Stimulated activated naive B cell treated with anti-CD40 and anti-IgM and Interleukin-4, amounts not matched to agents 10 μg/mL and 1 μg/mL and 100 μg/mL, for 72 hours (primary cell): ENCODE measurements at regions not wholly inside any gene's neighbourhood (a gene's known extent, or its start where the extent isn't known, plus 50 kb on each side); places are given as distances from the start of the nearest gene placed in this dataset.

Experiments
- ATAC-seq, 2 donors: fragments of 150-1000 bp; cut with Tn5 transposase; replicated peaks; 2 replicates each; pipeline ENCODE4 v1.10.0; 2021; ENCODE audit warnings: moderate library complexity in 1 of 2
- DNase-seq: peaks from one replicate; pipeline ENCODE4 v3.0.0; 2021
- H3K27ac Mint-ChIP-seq: one replicate; pipeline ENCODE4 v1.8.0; 2022; ENCODE audit warnings: mild to moderate bottlenecking, mixed read lengths
- H3K27me3 Mint-ChIP-seq, 2 donors: one replicate each; pipeline ENCODE4 v1.8.0; 2022; ENCODE audit warnings: mixed read lengths in 2 of 2
- H3K36me3 Mint-ChIP-seq, 2 donors: one replicate each; pipeline ENCODE4 v1.8.0; 2022; ENCODE audit warnings: mixed read lengths in 2 of 2, mild to moderate bottlenecking in 1 of 2
- H3K4me1 Mint-ChIP-seq, 2 donors: one replicate each; pipeline ENCODE4 v1.8.0; 2022; ENCODE audit warnings: mixed read lengths in 2 of 2, mild to moderate bottlenecking in 1 of 2
- H3K4me3 Mint-ChIP-seq, 2 donors: one replicate each; pipeline ENCODE4 v1.8.0; 2022; ENCODE audit warnings: mild to moderate bottlenecking in 2 of 2, mixed read lengths in 2 of 2, moderate library complexity in 1 of 2
- H3K9me3 Mint-ChIP-seq, 2 donors: one replicate each; pipeline ENCODE4 v1.8.0; 2022; ENCODE audit warnings: mixed read lengths in 2 of 2, mild to moderate bottlenecking in 1 of 2

DNA sequence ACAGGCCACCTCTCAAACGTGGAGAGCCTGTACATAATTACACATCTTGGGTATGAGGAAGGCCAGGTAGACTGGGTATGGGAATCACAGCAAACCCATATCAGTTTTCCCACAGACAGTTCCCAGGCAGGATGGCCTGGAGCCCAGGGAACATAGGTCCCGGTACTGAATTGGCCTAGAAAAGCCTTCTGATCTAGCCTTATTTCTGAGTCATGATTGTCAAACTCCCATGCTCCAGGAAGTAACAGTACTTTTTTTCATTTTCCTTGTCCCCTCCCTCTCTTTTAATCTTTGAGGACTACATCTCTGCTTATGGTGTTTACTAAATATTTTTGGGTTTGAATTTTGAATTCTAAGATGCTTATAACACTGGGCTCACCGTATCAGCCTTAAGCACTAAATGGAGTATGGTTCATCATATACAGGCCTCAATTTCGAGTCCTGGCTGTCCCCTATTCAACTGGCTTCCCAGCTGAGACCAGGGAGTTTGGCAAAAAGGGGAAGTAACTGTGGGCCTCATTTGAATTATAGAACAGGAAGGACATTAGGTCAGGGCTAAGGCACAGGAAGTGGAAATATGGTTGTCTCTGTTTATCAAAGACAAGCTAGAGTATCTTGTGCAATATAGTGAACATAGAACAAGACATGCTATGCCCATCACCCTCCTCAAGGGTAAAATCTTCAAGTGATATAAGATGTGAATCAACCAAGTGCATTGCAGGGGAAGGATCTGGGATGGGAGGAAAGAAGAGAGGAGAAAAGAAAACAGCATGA lies 494.6 kb downstream of the NTRK3 start:
- peaks cover 7 to 13% of the 10 kb centered on the region in 2 donors for H3K4me1 Mint-ChIP-seq
- DNase-seq (no peak), ATAC-seq (peak; percentile 60 to 67)
- H3K9me3 Mint-ChIP-seq = peaks cover 7 to 9% of the 10 kb centered on the region in 2 donors
- H3K36me3 Mint-ChIP-seq = no peaks in the 10 kb centered on the region
- no peaks in the 10 kb centered on the region for H3K27me3 Mint-ChIP-seq
- no peak overlapping the region for H3K27ac Mint-ChIP-seq
- no peak overlapping the region for H3K4me3 Mint-ChIP-seq

DNA sequence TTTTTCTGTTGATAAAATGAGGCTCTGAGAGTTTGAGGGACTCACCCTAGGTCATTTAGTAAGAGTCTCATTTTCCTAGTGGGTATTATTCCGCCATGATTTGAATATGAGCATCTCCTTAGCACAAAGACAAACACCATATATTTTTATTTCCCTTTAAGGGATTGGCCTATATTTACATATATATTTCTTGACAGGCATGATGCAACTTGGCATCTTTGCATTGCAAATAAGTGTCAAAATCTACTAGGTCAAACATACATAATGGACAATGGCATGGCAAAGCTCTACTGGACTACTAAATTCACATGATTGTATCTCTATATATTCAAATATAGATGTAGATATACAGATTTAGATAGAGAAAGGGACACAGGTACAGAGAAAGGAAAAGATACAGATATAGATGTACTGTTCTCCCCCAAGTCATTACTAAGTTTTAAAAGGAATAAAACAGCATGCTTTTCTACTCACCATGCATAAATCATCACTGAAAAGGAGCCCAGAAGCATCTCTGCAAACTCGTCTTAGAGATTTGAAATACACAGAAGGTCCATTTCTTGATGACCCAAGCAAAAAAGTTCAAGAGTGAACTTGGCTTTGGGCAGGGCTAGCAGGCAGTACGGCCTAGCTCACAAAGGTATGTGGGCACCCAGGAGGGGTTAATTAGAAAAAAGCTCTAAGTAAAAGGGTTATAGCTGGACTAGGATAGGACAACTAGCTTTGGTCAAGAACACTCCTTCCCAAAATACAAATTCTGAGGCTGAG lies 495.8 kb downstream of the NTRK3 start:
- H3K27me3 Mint-ChIP-seq = no peaks in the 10 kb centered on the region
- H3K27ac Mint-ChIP-seq = no peak overlapping the region
- H3K4me1 Mint-ChIP-seq = peaks cover 7 to 13% of the 10 kb centered on the region in 2 donors
- DNase-seq = no peak
- H3K4me3 Mint-ChIP-seq = no peak overlapping the region
- peaks cover 7 to 8% of the 10 kb centered on the region in 2 donors for H3K9me3 Mint-ChIP-seq
- H3K36me3 Mint-ChIP-seq = no peaks in the 10 kb centered on the region
- ATAC-seq = no peak

DNA sequence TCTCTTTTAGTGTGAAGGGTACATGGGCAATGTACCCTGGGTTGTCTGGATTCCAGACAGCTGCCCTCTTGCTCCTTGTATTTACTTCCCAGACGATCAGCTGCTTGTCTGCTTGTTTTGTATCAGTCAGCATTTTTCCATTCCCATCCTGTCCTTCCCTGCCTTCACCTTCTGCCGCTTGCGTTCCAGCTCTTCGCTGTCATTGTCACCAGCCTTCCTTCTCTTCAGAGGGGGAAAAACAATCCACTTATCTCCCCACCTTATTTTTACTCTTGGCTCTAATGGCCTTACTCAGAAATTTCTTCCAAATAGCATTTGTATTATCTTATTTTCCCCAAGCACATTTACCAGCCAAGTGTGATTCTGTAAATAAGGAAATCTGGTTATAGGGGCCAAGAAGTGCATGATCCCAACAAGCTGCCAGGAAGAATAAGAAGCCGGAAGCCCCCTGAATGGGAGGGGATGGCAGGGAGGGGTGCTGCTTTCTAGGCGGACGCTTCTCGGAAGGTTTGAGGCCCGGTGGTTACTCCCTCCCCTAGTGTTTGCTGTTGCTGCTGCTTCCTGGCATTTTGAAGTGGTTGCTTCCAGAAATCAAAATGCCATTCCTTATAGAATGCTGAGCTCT lies 497.6 kb downstream of the NTRK3 start:
- no peaks in the 10 kb centered on the region for H3K27me3 Mint-ChIP-seq
- ATAC-seq = no peak
- peaks cover 7 to 13% of the 10 kb centered on the region in 2 donors for H3K4me1 Mint-ChIP-seq
- H3K4me3 Mint-ChIP-seq = no peak overlapping the region
- H3K9me3 Mint-ChIP-seq = peaks cover 7 to 8% of the 10 kb centered on the region in 2 donors
- DNase-seq = no peak
- H3K27ac Mint-ChIP-seq = no peak overlapping the region
- no peaks in the 10 kb centered on the region for H3K36me3 Mint-ChIP-seq

DNA sequence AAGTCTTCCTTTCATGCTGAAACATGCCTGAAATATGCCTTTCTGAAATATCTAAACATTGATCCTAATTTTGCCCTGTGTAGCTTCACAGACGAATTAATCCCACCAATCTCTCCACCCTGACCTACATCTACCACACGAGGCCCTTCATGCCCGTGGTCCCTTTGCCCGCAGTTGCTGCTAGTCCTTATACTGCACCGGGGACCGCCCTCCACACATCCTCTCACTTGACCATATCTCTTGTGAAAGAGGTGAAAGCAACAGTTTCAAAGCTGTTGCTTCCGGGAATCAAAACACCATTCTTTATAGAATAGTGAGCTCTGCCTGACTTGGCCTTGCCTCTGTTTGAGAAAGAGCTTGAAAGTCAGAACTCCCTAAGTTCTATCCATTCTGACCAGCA lies 499.5 kb downstream of the NTRK3 start:
- DNase-seq (no peak), ATAC-seq (no peak)
- Mint-ChIP-seq H3K27me3 (no peaks in the 10 kb centered on the region), H3K27ac (no peak overlapping the region), H3K36me3 (no peaks in the 10 kb centered on the region), H3K4me3 (no peak overlapping the region), H3K9me3 (peaks cover 4% of the 10 kb centered on the region in 2 donors), H3K4me1 (peaks cover 4 to 6% of the 10 kb centered on the region in 2 donors)

DNA sequence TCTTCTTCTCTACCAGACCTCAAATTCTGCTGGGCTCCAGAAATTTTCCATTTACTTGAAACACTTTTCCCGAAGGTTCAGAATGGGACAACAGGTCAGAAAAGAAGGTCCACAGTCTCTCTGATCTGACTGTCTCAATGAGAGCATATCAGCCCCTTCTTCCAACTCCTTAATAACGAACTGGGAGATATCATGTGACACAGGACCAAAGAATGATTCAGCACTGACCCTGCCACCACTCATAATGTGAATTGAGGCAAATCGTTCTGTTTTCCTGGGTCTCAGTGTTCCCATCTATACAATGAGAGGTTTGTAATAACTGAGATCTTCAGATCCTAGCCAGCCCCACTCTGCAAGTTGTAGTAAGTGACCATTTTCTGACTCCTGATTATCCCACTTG lies 500.5 kb downstream of the NTRK3 start:
- Mint-ChIP-seq H3K27ac (no peak overlapping the region), H3K9me3 (no peaks in the 10 kb centered on the region), H3K36me3 (no peaks in the 10 kb centered on the region), H3K4me3 (no peak overlapping the region), H3K4me1 (peaks cover 0 to 3% of the 10 kb centered on the region in 2 donors), H3K27me3 (no peaks in the 10 kb centered on the region)
- ATAC-seq (no peak), DNase-seq (no peak)

DNA sequence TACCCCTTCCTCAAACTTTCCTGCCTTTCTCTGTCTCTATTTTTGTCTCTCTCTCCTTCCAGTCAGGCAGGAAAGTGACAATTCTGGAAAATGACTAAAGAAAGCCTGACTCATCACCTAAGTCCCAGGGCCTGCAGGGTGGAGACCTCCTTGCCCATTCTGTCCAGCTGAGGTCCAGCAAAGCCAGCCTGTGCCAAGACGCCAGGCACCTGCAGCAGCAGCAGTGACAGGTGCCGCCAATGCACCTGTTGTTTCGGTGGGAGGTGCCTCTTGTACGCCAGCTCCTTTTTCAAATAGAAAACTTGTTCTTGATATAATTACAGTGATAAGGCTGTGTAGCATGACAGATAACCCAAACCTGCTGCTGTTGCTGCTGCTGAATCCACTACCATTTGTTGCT lies 501.3 kb downstream of the NTRK3 start:
- no peak for DNase-seq
- Mint-ChIP-seq H3K4me3 (no peak overlapping the region), H3K4me1 (peaks cover 0 to 3% of the 10 kb centered on the region in 2 donors), H3K36me3 (no peaks in the 10 kb centered on the region), H3K27ac (no peak overlapping the region), H3K27me3 (no peaks in the 10 kb centered on the region), H3K9me3 (no peaks in the 10 kb centered on the region)
- ATAC-seq = no peak

DNA sequence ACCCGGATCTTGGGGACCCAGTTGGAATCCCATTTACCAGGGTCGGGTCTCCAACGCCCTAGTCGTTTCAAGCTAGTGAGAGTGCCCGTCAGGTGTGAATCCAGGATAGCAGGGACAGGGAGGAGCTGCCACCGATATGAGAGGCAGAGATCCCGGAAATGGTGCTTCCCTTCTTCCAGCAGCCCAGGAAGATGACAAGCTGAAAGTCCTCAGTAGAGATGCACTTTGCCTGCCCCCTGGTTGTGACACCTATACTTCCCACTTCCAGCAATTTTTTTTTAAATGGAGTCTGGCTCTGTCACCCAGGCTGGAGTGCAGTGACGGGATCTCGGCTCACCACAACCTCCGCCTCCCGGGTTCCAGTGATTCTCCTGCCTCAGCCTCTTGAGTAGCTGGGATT lies 503.0 kb downstream of the NTRK3 start:
- H3K27me3 Mint-ChIP-seq = no peaks in the 10 kb centered on the region
- H3K27ac Mint-ChIP-seq = no peak overlapping the region
- peaks cover 0 to 3% of the 10 kb centered on the region in 2 donors for H3K4me1 Mint-ChIP-seq
- DNase-seq = no peak
- H3K4me3 Mint-ChIP-seq = no peak overlapping the region
- H3K36me3 Mint-ChIP-seq = no peaks in the 10 kb centered on the region
- no peak for ATAC-seq
- no peaks in the 10 kb centered on the region for H3K9me3 Mint-ChIP-seq

DNA sequence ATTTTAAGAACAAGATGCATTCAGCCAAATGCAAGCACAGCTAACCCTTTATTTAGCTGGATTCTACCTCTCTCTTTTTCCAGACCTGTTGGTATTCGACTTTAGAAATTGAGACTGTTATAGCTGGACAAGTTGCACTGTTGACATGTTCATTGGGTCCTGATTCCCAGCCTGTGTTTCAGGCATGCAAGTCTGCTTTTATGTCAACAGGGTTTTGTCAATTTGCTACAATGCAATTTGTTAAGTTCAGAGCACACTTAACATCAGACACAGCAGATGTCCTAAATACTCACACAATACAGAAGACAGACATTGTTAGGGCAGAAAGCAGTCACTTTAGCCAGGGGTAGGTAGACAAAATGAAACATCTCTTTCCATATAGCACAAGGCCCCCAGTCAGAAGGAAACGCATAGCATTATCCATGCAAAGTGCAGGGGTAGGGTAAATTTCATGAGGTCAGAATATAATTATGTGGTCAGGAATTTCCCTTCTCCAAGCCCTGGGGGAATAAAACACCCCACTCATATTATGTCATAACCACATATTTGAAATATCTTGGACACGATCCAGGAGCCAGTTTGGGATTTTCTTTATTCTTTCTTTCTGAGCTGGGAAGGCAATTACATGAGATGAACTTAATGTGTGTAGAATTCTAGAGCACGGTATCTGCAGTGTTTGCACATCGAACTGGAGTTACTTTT lies 504.1 kb downstream of the NTRK3 start:
- H3K36me3 Mint-ChIP-seq = no peaks in the 10 kb centered on the region
- H3K4me1 Mint-ChIP-seq = peaks cover 0 to 3% of the 10 kb centered on the region in 2 donors
- DNase-seq (no peak), ATAC-seq (peak in 1 of 2 donors; percentile 65)
- no peaks in the 10 kb centered on the region for H3K9me3 Mint-ChIP-seq
- no peak overlapping the region for H3K27ac Mint-ChIP-seq
- H3K4me3 Mint-ChIP-seq = no peak overlapping the region
- no peaks in the 10 kb centered on the region for H3K27me3 Mint-ChIP-seq

DNA sequence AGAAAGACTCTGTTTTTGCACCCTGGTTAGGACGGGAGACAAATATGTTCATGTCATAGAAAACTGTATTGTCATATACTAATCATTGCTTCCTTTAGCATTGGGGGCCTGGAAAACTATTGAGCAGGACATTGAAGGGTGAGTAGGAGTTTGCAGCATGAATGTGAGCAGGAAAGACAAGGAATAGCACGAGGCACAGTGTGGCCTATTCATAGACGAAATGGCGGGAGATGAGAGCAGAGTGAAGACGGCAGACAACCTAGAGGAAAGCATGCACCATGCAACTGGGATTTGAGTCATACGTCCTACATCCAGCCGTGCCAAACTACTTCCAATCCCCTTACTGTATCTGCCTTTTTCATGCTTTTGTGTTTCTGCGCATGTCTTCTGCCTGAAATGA lies 508.1 kb downstream of the NTRK3 start:
- Mint-ChIP-seq H3K4me3 (no peak overlapping the region), H3K9me3 (no peaks in the 10 kb centered on the region), H3K36me3 (no peaks in the 10 kb centered on the region), H3K4me1 (peaks cover 0 to 3% of the 10 kb centered on the region in 2 donors), H3K27ac (no peak overlapping the region), H3K27me3 (no peaks in the 10 kb centered on the region)
- ATAC-seq (no peak), DNase-seq (no peak)

DNA sequence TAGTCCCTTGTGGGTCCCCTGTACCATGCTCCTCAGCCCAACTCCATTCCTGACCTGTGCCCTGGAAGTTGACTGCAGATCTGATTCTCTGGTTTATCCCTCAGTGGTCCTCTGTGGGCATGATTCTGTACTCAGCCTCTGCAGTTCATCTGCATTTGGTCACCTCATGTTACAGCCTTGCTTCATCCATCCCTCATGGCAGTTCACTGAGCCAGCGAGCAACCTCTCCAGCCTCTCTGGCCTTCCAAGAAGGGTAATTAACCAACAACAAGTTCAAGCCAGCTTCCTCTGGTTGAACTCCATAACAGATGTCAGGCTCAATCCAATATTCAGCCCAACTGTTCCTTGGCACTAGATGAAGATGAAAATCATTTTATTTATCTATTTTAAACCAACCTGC lies 509.5 kb downstream of the NTRK3 start:
- Mint-ChIP-seq H3K4me1 (no peaks in the 10 kb centered on the region), H3K4me3 (no peak overlapping the region), H3K27me3 (no peaks in the 10 kb centered on the region), H3K9me3 (no peaks in the 10 kb centered on the region), H3K27ac (no peak overlapping the region), H3K36me3 (no peaks in the 10 kb centered on the region)
- ATAC-seq (no peak), DNase-seq (no peak)

DNA sequence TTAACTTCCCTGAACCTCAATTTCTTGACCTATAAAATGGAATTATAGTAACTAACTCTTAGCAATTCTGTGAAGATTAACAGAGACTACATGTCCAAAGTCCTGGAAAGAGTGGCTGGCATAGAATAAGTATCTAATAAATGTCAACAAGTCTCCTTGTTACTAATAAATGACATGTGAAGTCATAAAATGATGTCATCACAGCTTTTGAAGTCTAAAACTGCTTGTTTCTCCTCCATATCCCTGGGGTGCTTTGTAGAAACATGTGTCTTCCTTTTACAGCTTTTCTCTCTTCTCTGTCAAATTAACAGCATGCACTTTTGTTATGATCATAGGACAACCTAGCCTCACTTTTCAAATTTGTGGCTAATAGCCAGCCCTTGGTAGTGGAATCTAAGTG lies 510.2 kb downstream of the NTRK3 start:
- H3K36me3 Mint-ChIP-seq = no peaks in the 10 kb centered on the region
- DNase-seq = no peak
- H3K4me1 Mint-ChIP-seq = no peaks in the 10 kb centered on the region

DNA sequence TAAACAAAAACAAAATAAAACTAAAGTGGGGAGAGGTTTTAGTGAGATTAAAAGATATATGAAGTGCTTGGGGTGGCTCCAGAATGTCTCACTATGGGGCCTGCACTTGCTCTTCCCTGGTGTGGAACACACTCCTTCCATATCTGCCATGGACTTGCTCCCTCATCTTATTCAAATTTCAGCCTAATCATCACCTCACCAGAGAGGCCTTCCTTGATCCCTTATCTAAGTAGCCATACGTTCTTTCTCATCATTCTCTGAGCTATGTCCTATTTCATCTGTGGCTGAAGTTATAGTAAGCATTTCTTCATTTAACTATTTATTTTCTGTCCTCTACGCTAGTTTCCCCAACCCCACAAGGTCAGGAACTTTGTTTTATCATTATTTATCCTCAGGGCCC lies 511.7 kb downstream of the NTRK3 start:
- Mint-ChIP-seq H3K4me3 (no peak overlapping the region), H3K27me3 (no peaks in the 10 kb centered on the region), H3K9me3 (no peaks in the 10 kb centered on the region), H3K27ac (no peak overlapping the region), H3K36me3 (no peaks in the 10 kb centered on the region), H3K4me1 (no peaks in the 10 kb centered on the region)
- DNase-seq = no peak
- no peak for ATAC-seq

More for the DNA sequence above, 510.2 kb downstream of the NTRK3 start:
- H3K27ac Mint-ChIP-seq = no peak overlapping the region
- H3K9me3 Mint-ChIP-seq = no peaks in the 10 kb centered on the region
- no peak overlapping the region for H3K4me3 Mint-ChIP-seq
- no peak for ATAC-seq
- no peaks in the 10 kb centered on the region for H3K27me3 Mint-ChIP-seq

DNA sequence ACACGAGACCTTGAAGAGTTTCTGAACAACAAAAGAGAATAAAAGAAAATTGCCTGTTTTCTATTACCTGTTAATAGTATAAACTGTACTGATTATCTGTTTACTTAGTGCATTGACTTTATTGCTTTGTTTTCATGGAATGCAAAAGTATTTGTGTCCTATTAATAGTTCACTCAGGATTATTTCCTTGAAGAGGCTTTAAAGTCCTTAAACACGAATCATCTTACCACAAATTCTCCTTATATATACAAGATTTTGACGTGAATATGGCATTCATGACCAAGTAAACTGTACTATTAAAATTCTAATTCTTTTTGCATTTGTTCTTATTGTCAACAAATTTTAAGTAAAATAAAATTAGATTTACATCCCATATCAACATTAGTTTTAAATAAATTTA lies 513.0 kb downstream of the NTRK3 start:
- H3K27me3 Mint-ChIP-seq = no peaks in the 10 kb centered on the region
- no peaks in the 10 kb centered on the region for H3K4me1 Mint-ChIP-seq
- H3K9me3 Mint-ChIP-seq = no peaks in the 10 kb centered on the region
- H3K27ac Mint-ChIP-seq = no peak overlapping the region
- no peak overlapping the region for H3K4me3 Mint-ChIP-seq
- no peak for ATAC-seq
- no peak for DNase-seq
- no peaks in the 10 kb centered on the region for H3K36me3 Mint-ChIP-seq

DNA sequence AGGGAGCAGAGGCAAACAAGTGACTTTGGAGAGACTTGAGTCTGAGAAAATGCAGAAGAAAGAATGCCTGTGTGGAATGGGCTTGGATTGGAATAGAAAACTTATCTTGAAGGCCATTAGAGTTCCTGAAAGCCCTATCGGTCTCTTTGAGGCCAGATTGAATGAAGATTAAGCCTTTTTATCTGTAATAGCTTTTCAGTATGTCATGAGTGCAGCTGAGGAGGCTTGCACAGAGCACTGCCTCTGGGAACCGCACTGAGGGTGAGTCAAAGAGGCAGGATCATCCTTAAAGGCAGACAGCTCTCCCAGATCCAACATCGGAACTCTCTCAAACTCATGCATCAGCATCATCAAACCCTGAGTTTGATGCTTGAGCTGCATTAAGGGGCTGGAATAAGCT lies 515.2 kb downstream of the NTRK3 start:
- no peaks in the 10 kb centered on the region for H3K27me3 Mint-ChIP-seq
- no peaks in the 10 kb centered on the region for H3K36me3 Mint-ChIP-seq
- DNase-seq = no peak
- no peak overlapping the region for H3K27ac Mint-ChIP-seq
- H3K4me1 Mint-ChIP-seq = no peaks in the 10 kb centered on the region
- H3K9me3 Mint-ChIP-seq = no peaks in the 10 kb centered on the region
- H3K4me3 Mint-ChIP-seq = no peak overlapping the region
- ATAC-seq = no peak
